ENCODE measurements at regions not wholly inside any gene's neighbourhood (a gene's known extent, or its start where the extent isn't known, plus 50 kb on each side); places are given as distances from the start of the nearest gene placed in this dataset.

GRCh38 chr6:45800911-45801310, 214.7 kb downstream of the CLIC5 start:
- TF ChIP-seq CTCF (IDR thresholded peaks at IDR 0.05 in 4 of 5, conservative IDR thresholded peaks at IDR 0.05 in 1 of 5) (no peak), POLR2A (IDR thresholded peaks at IDR 0.05) (no peak)
